ENCODE measurements at regions not wholly inside any gene's neighbourhood (a gene's known extent, or its start where the extent isn't known, plus 50 kb on each side); places are given as distances from the start of the nearest gene placed in this dataset.

DNA sequence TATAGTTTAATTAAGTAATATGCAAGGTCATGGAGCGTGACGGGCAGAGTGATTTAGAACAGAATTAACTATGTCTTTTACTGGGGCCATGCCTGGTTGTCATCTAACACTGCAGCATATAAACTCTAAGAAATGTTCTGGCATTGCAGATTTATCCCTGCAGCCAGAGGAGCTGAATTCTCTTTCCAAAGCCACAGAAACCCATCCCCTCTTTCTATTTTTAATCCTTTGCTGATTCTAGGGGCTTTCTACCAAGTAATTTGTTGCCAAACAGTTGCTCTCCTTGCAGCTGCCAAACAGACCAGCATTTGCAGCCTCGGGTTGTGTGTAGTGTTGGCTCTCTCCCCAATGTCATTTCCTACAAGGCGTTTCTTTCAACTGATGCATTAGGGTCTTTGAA lies 243.2 kb upstream of the MON1B start:
- TF ChIP-seq, protein P1, sequence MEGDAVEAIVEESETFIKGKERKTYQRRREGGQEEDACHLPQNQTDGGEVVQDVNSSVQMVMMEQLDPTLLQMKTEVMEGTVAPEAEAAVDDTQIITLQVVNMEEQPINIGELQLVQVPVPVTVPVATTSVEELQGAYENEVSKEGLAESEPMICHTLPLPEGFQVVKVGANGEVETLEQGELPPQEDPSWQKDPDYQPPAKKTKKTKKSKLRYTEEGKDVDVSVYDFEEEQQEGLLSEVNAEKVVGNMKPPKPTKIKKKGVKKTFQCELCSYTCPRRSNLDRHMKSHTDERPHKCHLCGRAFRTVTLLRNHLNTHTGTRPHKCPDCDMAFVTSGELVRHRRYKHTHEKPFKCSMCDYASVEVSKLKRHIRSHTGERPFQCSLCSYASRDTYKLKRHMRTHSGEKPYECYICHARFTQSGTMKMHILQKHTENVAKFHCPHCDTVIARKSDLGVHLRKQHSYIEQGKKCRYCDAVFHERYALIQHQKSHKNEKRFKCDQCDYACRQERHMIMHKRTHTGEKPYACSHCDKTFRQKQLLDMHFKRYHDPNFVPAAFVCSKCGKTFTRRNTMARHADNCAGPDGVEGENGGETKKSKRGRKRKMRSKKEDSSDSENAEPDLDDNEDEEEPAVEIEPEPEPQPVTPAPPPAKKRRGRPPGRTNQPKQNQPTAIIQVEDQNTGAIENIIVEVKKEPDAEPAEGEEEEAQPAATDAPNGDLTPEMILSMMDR (IDR thresholded peaks at IDR 0.05), result no peak
- TF ChIP-seq POLR2A (IDR thresholded peaks at IDR 0.05) (no peak), EP300 (IDR thresholded peaks at IDR 0.05) (no peak), POLR2AphosphoS5 (IDR thresholded peaks at IDR 0.05) (no peak)

Data from stomach (tissue), 4 donors.